Fibroblast of lung (primary cell): ENCODE measurements at regions not wholly inside any gene's neighbourhood (a gene's known extent, or its start where the extent isn't known, plus 50 kb on each side); places are given as distances from the start of the nearest gene placed in this dataset.

Experiments
- CTCF ChIP-seq, 2 donors: IDR thresholded peaks in 1 of 2; conservative IDR thresholded peaks in 1 of 2; 1 replicate in 1 of 2; 2 replicates in 1 of 2; pipeline ENCODE4 v1.5.1; 2011 to 2012; ENCODE audit warnings: low read length in 2 of 2, control low read depth in 1 of 2, inconsistent platforms in 1 of 2, low read depth in 1 of 2, mild to moderate bottlenecking in 1 of 2
- EZH2 ChIP-seq: IDR thresholded peaks from 2 replicates; pipeline ENCODE4 v1.5.1; 2012; ENCODE audit warnings: low read length, control low read depth, mild to moderate bottlenecking; ENCODE audit errors: missing control alignments

DNA sequence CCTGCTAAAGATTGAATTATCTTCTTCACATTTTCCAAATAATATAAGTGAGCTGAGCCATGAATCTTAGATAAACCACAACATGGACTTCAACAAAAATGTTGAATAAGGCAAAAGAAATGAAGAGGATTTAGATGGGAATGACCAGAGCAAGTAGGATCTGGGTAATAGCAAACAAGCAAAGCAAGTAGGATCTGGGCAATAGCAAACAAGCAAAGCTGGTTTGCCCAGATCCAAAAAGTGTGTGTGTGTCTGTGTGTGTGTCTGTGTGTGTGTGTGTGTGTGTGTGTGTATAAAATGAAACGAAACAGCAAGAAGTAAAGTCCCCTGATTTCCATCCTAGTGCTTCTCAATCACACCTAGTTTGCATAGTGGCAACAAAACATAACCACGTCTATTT lies 549.1 kb downstream of the RERGL start:
- TF ChIP-seq CTCF (conservative IDR thresholded peaks at IDR 0.05 in 1 of 2, IDR thresholded peaks at IDR 0.05 in 1 of 2; ENCODE audit: low read depth in 1 of 2, low read length in 2 of 2) (no peak), EZH2 (no peak)
